Stomach (tissue), 4 donors: ENCODE measurements at regions not wholly inside any gene's neighbourhood (a gene's known extent, or its start where the extent isn't known, plus 50 kb on each side); places are given as distances from the start of the nearest gene placed in this dataset.

Experiments used
- CTCF ChIP-seq, 7 experiments: fragments of 450-650 bp in 4 of 7; fragments of 200-600 bp in 3 of 7; sonication (generic) in 3 of 7; IDR thresholded peaks; one replicate each; pipeline ENCODE4 v1.5.1; 2016 to 2019; ENCODE audit warnings: antibody characterized with exemption in 7 of 7, control low read depth in 2 of 7, mild to moderate bottlenecking in 1 of 7
- POLR2A ChIP-seq, 4 donors: fragments of 450-650 bp; IDR thresholded peaks; one replicate each; pipeline ENCODE4 v1.6.1; 2016; ENCODE audit warnings: antibody characterized with exemption in 4 of 4, control low read depth in 2 of 4, mild to moderate bottlenecking in 1 of 4, moderate library complexity in 1 of 4
- POLR2AphosphoS5 ChIP-seq, 3 donors: sonication (generic); formaldehyde crosslinking; IDR thresholded peaks; one replicate each; pipeline ENCODE4 v1.6.1; 2016; ENCODE audit warnings: antibody characterized with exemption in 3 of 3

DNA sequence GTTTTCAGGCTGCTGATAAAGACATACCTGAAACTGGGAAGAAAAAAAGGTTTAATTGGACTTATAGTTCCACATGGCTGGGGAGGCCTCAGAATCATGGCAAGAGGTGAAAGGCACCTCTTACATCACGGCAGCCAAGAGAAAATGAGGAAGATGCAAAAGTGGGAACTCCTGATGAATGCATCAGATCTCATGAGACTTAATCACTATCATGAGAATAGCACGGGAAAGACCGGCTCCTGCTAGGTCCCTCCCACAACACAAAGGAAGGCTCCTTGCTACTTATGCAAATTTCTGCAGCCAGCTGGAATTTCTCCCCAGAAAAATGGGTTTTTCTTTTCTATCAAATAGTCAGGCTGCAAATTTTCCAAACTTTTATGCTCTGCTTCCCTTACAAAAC is 174.1 kb upstream of the RMST start:
- no peak for TF ChIP-seq CTCF (IDR thresholded peaks at IDR 0.05)
- no peak for TF ChIP-seq POLR2AphosphoS5 (IDR thresholded peaks at IDR 0.05)
- TF ChIP-seq POLR2A (IDR thresholded peaks at IDR 0.05), result no peak
